ENCODE measurements at regions not wholly inside any gene's neighbourhood (a gene's known extent, or its start where the extent isn't known, plus 50 kb on each side); places are given as distances from the start of the nearest gene placed in this dataset.
A peak's percentile ranks its signal among the peaks of the same experiment; 100 is the strongest.

- Mint-ChIP-seq H3K36me3 (peaks cover 9 to 15% of the 10 kb centered on the region in 2 donors), H3K4me1 (peaks cover 27 to 39% of the 10 kb centered on the region in 2 donors), H3K27ac (no peak overlapping the region), H3K4me3 (no peak overlapping the region), H3K9me3 (peaks cover 15 to 18% of the 10 kb centered on the region in 2 donors), H3K27me3 (peaks cover 34 to 38% of the 10 kb centered on the region in 2 donors)
- DNase-seq = no peak
- peak; percentile 56 to 78 for ATAC-seq (replicated peaks)
These were observed 50.7 kb upstream of the ACOT11 start for GRCh38 chr1:54497338-54497737.

GRCh38 chr1:54495954-54496353 is 52.1 kb upstream of the ACOT11 start:
- Mint-ChIP-seq H3K9me3 (peaks cover 15 to 18% of the 10 kb centered on the region in 2 donors), H3K27me3 (peaks cover 30% of the 10 kb centered on the region in 2 donors), H3K27ac (no peak overlapping the region), H3K4me3 (no peak overlapping the region), H3K36me3 (peaks cover 9 to 15% of the 10 kb centered on the region in 2 donors), H3K4me1 (peaks cover 24 to 39% of the 10 kb centered on the region in 2 donors)
- ATAC-seq (replicated peaks) (no peak), DNase-seq (no peak)

- Mint-ChIP-seq H3K27me3 (peaks cover 21 to 24% of the 10 kb centered on the region in 2 donors), H3K4me1 (peaks cover 21 to 30% of the 10 kb centered on the region in 2 donors), H3K36me3 (peaks cover 9 to 15% of the 10 kb centered on the region in 2 donors), H3K27ac (no peak overlapping the region), H3K9me3 (peaks cover 15 to 18% of the 10 kb centered on the region in 2 donors), H3K4me3 (no peak overlapping the region)
- DNase-seq = no peak
- peak in 1 of 2 donors; percentile 14 for ATAC-seq (replicated peaks)
These were observed 54.4 kb upstream of the ACOT11 start for GRCh38 chr1:54493608-54494007.

- Mint-ChIP-seq H3K36me3 (no peaks in the 10 kb centered on the region), H3K4me3 (no peak overlapping the region), H3K27ac (no peak overlapping the region), H3K4me1 (peaks cover 17 to 29% of the 10 kb centered on the region in 2 donors), H3K9me3 (no peaks in the 10 kb centered on the region), H3K27me3 (peaks cover 16 to 19% of the 10 kb centered on the region in 2 donors)
- no peak for DNase-seq
- ATAC-seq (replicated peaks) = no peak
These were observed 57.4 kb upstream of the ACOT11 start for GRCh38 chr1:54490361-54491248.

- Mint-ChIP-seq H3K27ac (no peak overlapping the region), H3K27me3 (peaks cover 16 to 18% of the 10 kb centered on the region in 2 donors), H3K4me1 (peaks cover 17 to 29% of the 10 kb centered on the region in 2 donors), H3K36me3 (no peaks in the 10 kb centered on the region), H3K9me3 (no peaks in the 10 kb centered on the region), H3K4me3 (peak overlapping the region in 1 of 2 donors; percentile 88)
- DNase-seq = no peak
- no peak for ATAC-seq (replicated peaks)
These were observed 58.3 kb upstream of the ACOT11 start for GRCh38 chr1:54489627-54490250.

GRCh38 chr1:54488779-54489626 is 59.0 kb upstream of the ACOT11 start:
- Mint-ChIP-seq H3K27ac (peak overlapping the region; percentile 84), H3K4me1 (peaks cover 17 to 29% of the 10 kb centered on the region in 2 donors), H3K36me3 (no peaks in the 10 kb centered on the region), H3K27me3 (peaks cover 14 to 16% of the 10 kb centered on the region in 2 donors), H3K9me3 (no peaks in the 10 kb centered on the region), H3K4me3 (peak overlapping the region; percentile 88)
- DNase-seq (peak; percentile 49), ATAC-seq (replicated peaks) (peak; percentile 80)

GRCh38 chr1:54488065-54488750 is 59.8 kb upstream of the ACOT11 start:
- Mint-ChIP-seq H3K36me3 (no peaks in the 10 kb centered on the region), H3K4me1 (peaks cover 13 to 23% of the 10 kb centered on the region in 2 donors), H3K27me3 (peaks cover 9 to 11% of the 10 kb centered on the region in 2 donors), H3K27ac (no peak overlapping the region), H3K9me3 (no peaks in the 10 kb centered on the region), H3K4me3 (peak overlapping the region; percentile 88)
- DNase-seq (peak; percentile 56), ATAC-seq (replicated peaks) (peak; percentile 59 to 66)

GRCh38 chr1:54487571-54488050 is 60.4 kb upstream of the ACOT11 start:
- peaks cover 9 to 10% of the 10 kb centered on the region in 2 donors for H3K27me3 Mint-ChIP-seq
- no peaks in the 10 kb centered on the region for H3K36me3 Mint-ChIP-seq
- DNase-seq (no peak), ATAC-seq (replicated peaks) (no peak)
- peaks cover 13 to 23% of the 10 kb centered on the region in 2 donors for H3K4me1 Mint-ChIP-seq
- peak overlapping the region; percentile 84 for H3K27ac Mint-ChIP-seq
- no peaks in the 10 kb centered on the region for H3K9me3 Mint-ChIP-seq
- peak overlapping the region; percentile 81 to 88 for H3K4me3 Mint-ChIP-seq

GRCh38 chr1:54486907-54487306 is 61.1 kb upstream of the ACOT11 start:
- DNase-seq (no peak), ATAC-seq (replicated peaks) (no peak)
- Mint-ChIP-seq H3K27me3 (peaks cover 9 to 10% of the 10 kb centered on the region in 2 donors), H3K36me3 (no peaks in the 10 kb centered on the region), H3K27ac (no peak overlapping the region), H3K4me1 (peaks cover 13 to 25% of the 10 kb centered on the region in 2 donors), H3K4me3 (peak overlapping the region in 1 of 2 donors; percentile 88), H3K9me3 (no peaks in the 10 kb centered on the region)

- no peak overlapping the region for H3K4me3 Mint-ChIP-seq
- no peaks in the 10 kb centered on the region for H3K27me3 Mint-ChIP-seq
- H3K4me1 Mint-ChIP-seq = peaks cover 23 to 40% of the 10 kb centered on the region in 2 donors
These were observed 62.6 kb upstream of the ACOT11 start for GRCh38 chr1:54485416-54485815.

GRCh38 chr1:54483875-54484437 is 64.1 kb upstream of the ACOT11 start:
- Mint-ChIP-seq H3K27ac (no peak overlapping the region), H3K9me3 (no peaks in the 10 kb centered on the region), H3K4me1 (peaks cover 24 to 41% of the 10 kb centered on the region in 2 donors), H3K27me3 (no peaks in the 10 kb centered on the region), H3K4me3 (no peak overlapping the region), H3K36me3 (no peaks in the 10 kb centered on the region)
- ATAC-seq (replicated peaks) (no peak), DNase-seq (no peak)

More at GRCh38 chr1:54485416-54485815, 62.6 kb upstream of the ACOT11 start:
- ATAC-seq (replicated peaks) (no peak), DNase-seq (no peak)
- Mint-ChIP-seq H3K9me3 (no peaks in the 10 kb centered on the region), H3K36me3 (no peaks in the 10 kb centered on the region), H3K27ac (no peak overlapping the region)

- H3K9me3 Mint-ChIP-seq = no peaks in the 10 kb centered on the region
- peak in 1 of 2 donors; percentile 31 for ATAC-seq (replicated peaks)
- H3K4me3 Mint-ChIP-seq = no peak overlapping the region
- H3K4me1 Mint-ChIP-seq = peaks cover 20 to 33% of the 10 kb centered on the region in 2 donors
- H3K36me3 Mint-ChIP-seq = no peaks in the 10 kb centered on the region
- H3K27me3 Mint-ChIP-seq = no peaks in the 10 kb centered on the region
- H3K27ac Mint-ChIP-seq = peak overlapping the region; percentile 9
- DNase-seq = no peak
These were observed 66.7 kb upstream of the ACOT11 start for GRCh38 chr1:54481201-54481884.

GRCh38 chr1:54480525-54480848 is 67.5 kb upstream of the ACOT11 start:
- no peaks in the 10 kb centered on the region for H3K27me3 Mint-ChIP-seq
- DNase-seq = no peak
- H3K4me1 Mint-ChIP-seq = peaks cover 24 to 41% of the 10 kb centered on the region in 2 donors
- H3K4me3 Mint-ChIP-seq = peak overlapping the region in 1 of 2 donors; percentile 17
- H3K27ac Mint-ChIP-seq = no peak overlapping the region
- H3K9me3 Mint-ChIP-seq = no peaks in the 10 kb centered on the region
- ATAC-seq (replicated peaks) = peak; percentile 35 to 56
- H3K36me3 Mint-ChIP-seq = no peaks in the 10 kb centered on the region

All from stimulated activated naive B cell treated with anti-CD40 and anti-IgM and Interleukin-4, amounts not matched to agents 10 μg/mL and 1 μg/mL and 100 μg/mL, for 72 hours (primary cell).